A673 (cell line): ENCODE measurements at regions not wholly inside any gene's neighbourhood (a gene's known extent, or its start where the extent isn't known, plus 50 kb on each side); places are given as distances from the start of the nearest gene placed in this dataset.

ENCODE experiments used
- BruUV-seq: library from RNA; stranded (reverse); fragments of 400-500 nt; replicated peaks from 2 replicates; lab custom pipeline; 2021; lab: Mats Ljungman, UMichigan
- CTCF ChIA-PET: fragments of 300-600 bp; sonication (Branson Sonifier 250); formaldehyde crosslinking; loops from one replicate; lab custom pipeline; 2022; ENCODE audit warnings: antibody characterized with exemption; lab: Charles Lee
- POLR2A ChIA-PET: fragments of 300-600 bp; sonication (Branson Sonifier 250); formaldehyde crosslinking; loops from one replicate; lab custom pipeline; 2022; ENCODE audit warnings: antibody characterized with exemption; ENCODE audit not compliant: low non-redundant PET; lab: Charles Lee
- DNase-seq: peaks from one replicate; pipeline ENCODE4 v3.0.0-alpha.2; 2015; ENCODE audit warnings: low spot score
- H3K27ac ChIP-seq: fragments of 200-600 bp; sonication (generic); 2 replicates; pipeline ENCODE4 v1.5.1; 2016; ENCODE audit warnings: mixed run types, low read depth, mild to moderate bottlenecking, mixed read lengths, antibody characterized with exemption, low read length; ENCODE audit not compliant: poor library complexity, severe bottlenecking
- H3K27me3 ChIP-seq: fragments of 200-600 bp; sonication (generic); replicated peaks from 2 replicates; pipeline ENCODE4 v1.6.1; 2017; ENCODE audit warnings: mixed run types, low read depth, mild to moderate bottlenecking, mixed read lengths, antibody characterized with exemption, low read length; ENCODE audit not compliant: insufficient read depth, poor library complexity
- H3K36me3 ChIP-seq: fragments of 200-600 bp; sonication (generic); 2 replicates; pipeline ENCODE4 v1.6.1; 2016; ENCODE audit warnings: mixed run types, mild to moderate bottlenecking, mixed read lengths, antibody characterized with exemption, low read length; ENCODE audit not compliant: insufficient read depth, poor library complexity, severe bottlenecking
- H3K4me1 ChIP-seq: fragments of 200-600 bp; sonication (generic); 2 replicates; pipeline ENCODE4 v1.6.1; 2017; ENCODE audit warnings: mixed run types, mild to moderate bottlenecking, mixed read lengths, antibody characterized with exemption, low read length; ENCODE audit not compliant: insufficient read depth, poor library complexity, severe bottlenecking
- H3K4me3 ChIP-seq: fragments of 200-600 bp; sonication (generic); 2 replicates; pipeline ENCODE4 v1.5.1; 2016; ENCODE audit warnings: low read depth, mixed run types, mild to moderate bottlenecking, mixed read lengths, low read length; ENCODE audit not compliant: poor library complexity, severe bottlenecking
- H3K9me3 ChIP-seq: fragments of 200-600 bp; sonication (generic); 2 replicates; pipeline ENCODE4 v1.6.1; 2016; ENCODE audit warnings: mixed run types, low read depth, mild to moderate bottlenecking, mixed read lengths, antibody characterized with exemption, low read length; ENCODE audit not compliant: poor library complexity, severe bottlenecking
- CTCF ChIP-seq: fragments of 300-800, 200-600 bp; sonication (generic); conservative IDR thresholded peaks from 2 replicates; pipeline ENCODE4 v1.5.1; 2017; ENCODE audit warnings: low read depth, mild to moderate bottlenecking, antibody characterized with exemption, low read length, moderate library complexity, mixed read lengths
- EZH2 ChIP-seq: fragments of 200-600 bp; sonication (generic); IDR thresholded peaks from 2 replicates; pipeline ENCODE4 v1.6.1; 2017; ENCODE audit warnings: borderline replicate concordance, low read depth, mild to moderate bottlenecking, mixed read lengths, antibody characterized with exemption, low read length; ENCODE audit not compliant: poor library complexity, severe bottlenecking
- intact Hi-C: fragments of 100-400 bp; cut with micrococcal nuclease; formaldehyde crosslinking; loops from one replicate; pipeline ENCODE4 v1.10.0; 2022; ENCODE audit not compliant: unreplicated experiment

DNA sequence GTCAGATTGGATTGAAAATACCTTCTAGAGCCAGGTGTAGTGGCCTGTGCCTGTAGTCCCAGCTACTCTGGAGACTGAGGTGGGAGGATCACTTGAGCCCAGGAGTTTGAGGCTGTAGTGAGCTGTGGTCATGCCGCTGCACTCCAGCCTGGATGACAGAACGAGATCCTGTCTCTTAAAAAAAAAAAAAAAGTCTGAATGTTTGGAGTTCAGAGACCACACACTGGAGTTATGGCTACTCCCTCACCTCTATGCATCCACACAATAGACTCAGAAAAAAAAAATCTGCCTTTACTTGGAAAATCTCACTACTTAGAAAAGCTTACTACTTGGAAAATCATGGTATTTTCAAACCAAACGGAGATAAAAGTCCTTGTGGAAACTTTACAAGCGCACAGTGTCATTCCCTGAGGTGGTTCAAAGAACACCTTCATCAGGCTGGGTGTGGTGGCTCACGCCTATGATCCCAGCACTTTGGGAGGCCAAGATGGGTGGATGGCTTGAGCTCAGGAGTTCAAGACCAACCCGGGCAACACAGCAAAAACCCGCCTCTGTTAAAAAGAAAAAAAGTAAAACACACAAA, 63.9 kb upstream of the PICALM start:
- H3K27me3 ChIP-seq, result no peaks in the 10 kb centered on the region
- no peak overlapping the region for H3K4me3 ChIP-seq
- no peak overlapping the region for H3K27ac ChIP-seq
- H3K4me1 ChIP-seq, result no peaks in the 10 kb centered on the region
- H3K36me3 ChIP-seq, result no peaks in the 10 kb centered on the region
- no TSS peak for BruUV-seq
- intact Hi-C loops, result loop anchor here (10.0 kb wide), 1 partner anchor 272 kb away; no protein-coding TSS in a partner anchor
- TF ChIP-seq EZH2 (no peak), CTCF (no peak)
- DNase-seq, result no peak
- POLR2A ChIA-PET, result interaction anchor here (0.7 kb wide), 1 partner anchor 32 kb away, joined by 5 read pairs; no protein-coding TSS in a partner anchor
- CTCF ChIA-PET, result interaction anchor here (0.7 to 1.1 kb wide), 2 partner anchors 24 to 42 kb away, joined by 3 to 4 read pairs; no protein-coding TSS in a partner anchor
- H3K9me3 ChIP-seq, result no peaks in the 10 kb centered on the region

- no peak overlapping the region for H3K4me3 ChIP-seq
- DNase-seq, result no peak
- H3K27me3 ChIP-seq, result no peaks in the 10 kb centered on the region
- TF ChIP-seq EZH2 (no peak), CTCF (no peak)
- ChIA-PET CTCF (no interaction called here), POLR2A (no interaction called here)
- intact Hi-C loops, result loop anchor here (10.0 kb wide), 1 partner anchor 275 kb away; no protein-coding TSS in a partner anchor
- H3K27ac ChIP-seq, result no peak overlapping the region
- no peaks in the 10 kb centered on the region for H3K9me3 ChIP-seq
- H3K4me1 ChIP-seq, result no peaks in the 10 kb centered on the region
- no TSS peak for BruUV-seq
- no peaks in the 10 kb centered on the region for H3K36me3 ChIP-seq
These were observed 61.1 kb upstream of the PICALM start for GRCh38 chr11:86129740-86130540.

- Histone ChIP-seq H3K4me1 (no peaks in the 10 kb centered on the region), H3K27ac (no peak overlapping the region), H3K36me3 (no peaks in the 10 kb centered on the region), H3K27me3 (no peaks in the 10 kb centered on the region), H3K4me3 (no peak overlapping the region), H3K9me3 (no peaks in the 10 kb centered on the region)
- no peak for TF ChIP-seq CTCF
- no TSS peak for BruUV-seq
- intact Hi-C loops, result no loop called here
- ChIA-PET POLR2A (no interaction called here), CTCF (no interaction called here)
- no peak for DNase-seq
These were observed 60.0 kb upstream of the PICALM start for GRCh38 chr11:86128914-86129313.
